NCI-H1092 (cell line): ENCODE measurements at regions not wholly inside any gene's neighbourhood (a gene's known extent, or its start where the extent isn't known, plus 50 kb on each side); places are given as distances from the start of the nearest gene placed in this dataset.

Experiments used
- DNase-seq: peaks from one replicate; lab custom pipeline; 2025; lab: John Stamatoyannopoulos, UW

- DNase-seq, result no peak
Measured at GRCh38 chr10:65861249-65861648, 1064.6 kb upstream of the LRRTM3 start.
